Activated T-cell treated with anti-CD3 and anti-CD28 coated beads for 1 hour (primary cell): ENCODE measurements at regions not wholly inside any gene's neighbourhood (a gene's known extent, or its start where the extent isn't known, plus 50 kb on each side); places are given as distances from the start of the nearest gene placed in this dataset.
"Not testable (repeated sequence)": the region's sequence is repeated elsewhere in the genome, so short reads cannot be mapped to it uniquely, and the experiment has no call there.

ENCODE experiments used
- DNase-seq: peaks from one replicate; pipeline ENCODE4 v3.0.0-alpha.2; 2020; ENCODE audit warnings: low read depth

- DNase-seq = no peak
Observed at GRCh38 chr13:84865783-84866221, 933.4 kb downstream of the SLITRK6 start.

- DNase-seq = no peak
Observed at GRCh38 chr13:84864341-84864740, 934.9 kb downstream of the SLITRK6 start.

- DNase-seq = no peak
Observed at GRCh38 chr13:84847107-84847506, 952.1 kb downstream of the SLITRK6 start.

- DNase-seq = no peak
Observed at GRCh38 chr13:84845907-84846619, 953.2 kb downstream of the SLITRK6 start.

GRCh38 chr13:84844473-84844872 lies 954.7 kb downstream of the SLITRK6 start:
- no peak for DNase-seq

- DNase-seq = no peak
Observed at GRCh38 chr13:84843368-84843767, 955.9 kb downstream of the SLITRK6 start.

- no peak for DNase-seq
Observed at GRCh38 chr13:84834201-84834600, 951.9 kb upstream of the SLITRK1 start.

- DNase-seq = no peak
Observed at GRCh38 chr13:84831666-84832657, 949.7 kb upstream of the SLITRK1 start.

GRCh38 chr13:84823528-84823927 lies 941.3 kb upstream of the SLITRK1 start:
- DNase-seq = no peak

- DNase-seq = no peak
Observed at GRCh38 chr13:84821261-84821660, 939.0 kb upstream of the SLITRK1 start.

GRCh38 chr13:84816567-84817105 lies 934.4 kb upstream of the SLITRK1 start:
- no peak for DNase-seq

- DNase-seq = no peak
Observed at GRCh38 chr13:84812789-84813188, 930.5 kb upstream of the SLITRK1 start.

GRCh38 chr13:84812078-84812477 lies 929.8 kb upstream of the SLITRK1 start:
- DNase-seq = no peak

- DNase-seq = no peak
Observed at GRCh38 chr13:84810781-84811180, 928.5 kb upstream of the SLITRK1 start.

GRCh38 chr13:84802073-84802472 lies 919.8 kb upstream of the SLITRK1 start:
- no peak for DNase-seq

GRCh38 chr13:84784443-84785153 lies 902.3 kb upstream of the SLITRK1 start:
- DNase-seq = no peak

GRCh38 chr13:84777316-84777715 lies 895.0 kb upstream of the SLITRK1 start:
- DNase-seq = no peak

- no peak for DNase-seq
Observed at GRCh38 chr13:84776593-84776992, 894.3 kb upstream of the SLITRK1 start.

GRCh38 chr13:84775920-84776319 lies 893.6 kb upstream of the SLITRK1 start:
- DNase-seq = not testable (repeated sequence)

GRCh38 chr13:84774111-84774510 lies 891.8 kb upstream of the SLITRK1 start:
- DNase-seq = no peak

- DNase-seq = no peak
Observed at GRCh38 chr13:84760956-84761355, 878.7 kb upstream of the SLITRK1 start.

GRCh38 chr13:84749126-84749525 lies 866.9 kb upstream of the SLITRK1 start:
- no peak for DNase-seq
